ENCODE measurements at regions not wholly inside any gene's neighbourhood (a gene's known extent, or its start where the extent isn't known, plus 50 kb on each side); places are given as distances from the start of the nearest gene placed in this dataset.

GRCh38 chr18:68623342-68623741 lies 91.6 kb downstream of the TMX3 start:
- DNase-seq (ENCODE audit: low spot score) = peak; percentile 68

GRCh38 chr18:68611311-68611710 lies 103.6 kb downstream of the TMX3 start:
- DNase-seq (ENCODE audit: low spot score) = no peak

- no peak for DNase-seq (ENCODE audit: low spot score)
Measured at GRCh38 chr18:68608851-68609490, 105.9 kb downstream of the TMX3 start.

GRCh38 chr18:68607852-68608251 lies 107.1 kb downstream of the TMX3 start:
- no peak for DNase-seq (ENCODE audit: low spot score)

GRCh38 chr18:68604256-68604655 lies 110.7 kb downstream of the TMX3 start:
- no peak for DNase-seq (ENCODE audit: low spot score)

GRCh38 chr18:68596016-68596415 lies 118.9 kb downstream of the TMX3 start:
- no peak for DNase-seq (ENCODE audit: low spot score)

GRCh38 chr18:68588169-68588568 lies 126.7 kb downstream of the TMX3 start:
- DNase-seq (ENCODE audit: low spot score) = no peak

- no peak for DNase-seq (ENCODE audit: low spot score)
Measured at GRCh38 chr18:68583685-68584084, 131.2 kb downstream of the TMX3 start.

- no peak for DNase-seq (ENCODE audit: low spot score)
Measured at GRCh38 chr18:68574311-68574710, 140.6 kb downstream of the TMX3 start.

- no peak for DNase-seq (ENCODE audit: low spot score)
Measured at GRCh38 chr18:68569936-68570335, 145.0 kb downstream of the TMX3 start.

- no peak for DNase-seq (ENCODE audit: low spot score)
Measured at GRCh38 chr18:68568364-68569155, 146.3 kb downstream of the TMX3 start.

- DNase-seq (ENCODE audit: low spot score) = no peak
Measured at GRCh38 chr18:68566991-68567390, 147.9 kb downstream of the TMX3 start.

- no peak for DNase-seq (ENCODE audit: low spot score)
Measured at GRCh38 chr18:68564961-68565360, 149.9 kb downstream of the TMX3 start.

GRCh38 chr18:68564351-68564750 lies 150.6 kb downstream of the TMX3 start:
- no peak for DNase-seq (ENCODE audit: low spot score)

- DNase-seq (ENCODE audit: low spot score) = no peak
Measured at GRCh38 chr18:68560128-68560527, 154.8 kb downstream of the TMX3 start.

- no peak for DNase-seq (ENCODE audit: low spot score)
Measured at GRCh38 chr18:68557183-68557582, 157.7 kb downstream of the TMX3 start.

GRCh38 chr18:68555879-68556301 lies 159.0 kb downstream of the TMX3 start:
- DNase-seq (ENCODE audit: low spot score) = no peak

GRCh38 chr18:68548904-68549870 lies 165.7 kb downstream of the TMX3 start:
- DNase-seq (ENCODE audit: low spot score) = no peak

GRCh38 chr18:68543344-68543743 lies 171.6 kb downstream of the TMX3 start:
- no peak for DNase-seq (ENCODE audit: low spot score)

- no peak for DNase-seq (ENCODE audit: low spot score)
Measured at GRCh38 chr18:68542846-68543245, 172.1 kb downstream of the TMX3 start.

- no peak for DNase-seq (ENCODE audit: low spot score)
Measured at GRCh38 chr18:68533641-68534040, 181.3 kb downstream of the TMX3 start.

GRCh38 chr18:68532328-68532885 lies 182.5 kb downstream of the TMX3 start:
- no peak for DNase-seq (ENCODE audit: low spot score)
